Stimulated activated CD4-positive, alpha-beta T cell treated with anti-CD3 and anti-CD28 coated beads, Interleukin-2, amount 100 ng/mL, for 24 hours (primary cell): ENCODE measurements at regions not wholly inside any gene's neighbourhood (a gene's known extent, or its start where the extent isn't known, plus 50 kb on each side); places are given as distances from the start of the nearest gene placed in this dataset.

Experiments
- DNase-seq, 2 donors: peaks; one replicate each; pipeline ENCODE4 v3.0.0-alpha.2; 2020

DNA sequence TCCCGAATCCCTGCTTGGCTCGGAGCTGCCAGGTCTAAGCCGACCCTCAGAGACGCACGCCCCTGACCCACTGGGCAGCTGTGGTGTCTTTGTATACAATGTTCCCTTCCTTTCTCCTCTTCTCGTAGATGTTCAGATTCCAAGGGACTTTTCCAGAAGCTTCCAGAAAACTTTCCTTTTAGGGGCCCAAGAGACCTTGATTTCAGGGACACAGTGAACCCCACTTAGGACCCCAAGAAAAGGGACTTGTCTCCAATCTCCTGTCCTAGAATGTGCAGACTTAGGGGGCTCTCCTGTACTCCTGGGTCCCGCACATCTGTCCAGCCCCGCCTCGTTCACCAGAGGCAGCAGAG lies 103.5 kb downstream of the EDN3 start:
- DNase-seq, result no peak

DNA sequence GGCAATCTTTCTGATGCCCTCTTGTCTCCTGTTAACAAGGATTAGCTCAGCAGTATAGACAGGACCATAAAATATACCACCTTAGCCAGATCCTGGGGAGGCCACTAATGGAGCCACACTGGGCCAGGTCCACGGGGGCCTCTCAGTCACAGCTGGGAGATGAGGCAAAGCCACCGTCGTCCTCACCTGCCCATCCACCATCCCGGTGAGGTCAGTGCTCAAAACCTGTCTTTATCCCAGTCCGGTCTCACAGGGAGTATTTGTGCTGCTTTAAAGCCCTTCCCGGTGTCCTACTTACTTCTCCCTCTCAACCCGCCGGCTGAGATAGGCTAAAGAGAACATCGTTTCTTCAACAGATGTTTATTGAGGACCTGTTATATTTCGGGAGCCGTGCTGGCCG lies 104.3 kb downstream of the EDN3 start:
- no peak for DNase-seq

DNA sequence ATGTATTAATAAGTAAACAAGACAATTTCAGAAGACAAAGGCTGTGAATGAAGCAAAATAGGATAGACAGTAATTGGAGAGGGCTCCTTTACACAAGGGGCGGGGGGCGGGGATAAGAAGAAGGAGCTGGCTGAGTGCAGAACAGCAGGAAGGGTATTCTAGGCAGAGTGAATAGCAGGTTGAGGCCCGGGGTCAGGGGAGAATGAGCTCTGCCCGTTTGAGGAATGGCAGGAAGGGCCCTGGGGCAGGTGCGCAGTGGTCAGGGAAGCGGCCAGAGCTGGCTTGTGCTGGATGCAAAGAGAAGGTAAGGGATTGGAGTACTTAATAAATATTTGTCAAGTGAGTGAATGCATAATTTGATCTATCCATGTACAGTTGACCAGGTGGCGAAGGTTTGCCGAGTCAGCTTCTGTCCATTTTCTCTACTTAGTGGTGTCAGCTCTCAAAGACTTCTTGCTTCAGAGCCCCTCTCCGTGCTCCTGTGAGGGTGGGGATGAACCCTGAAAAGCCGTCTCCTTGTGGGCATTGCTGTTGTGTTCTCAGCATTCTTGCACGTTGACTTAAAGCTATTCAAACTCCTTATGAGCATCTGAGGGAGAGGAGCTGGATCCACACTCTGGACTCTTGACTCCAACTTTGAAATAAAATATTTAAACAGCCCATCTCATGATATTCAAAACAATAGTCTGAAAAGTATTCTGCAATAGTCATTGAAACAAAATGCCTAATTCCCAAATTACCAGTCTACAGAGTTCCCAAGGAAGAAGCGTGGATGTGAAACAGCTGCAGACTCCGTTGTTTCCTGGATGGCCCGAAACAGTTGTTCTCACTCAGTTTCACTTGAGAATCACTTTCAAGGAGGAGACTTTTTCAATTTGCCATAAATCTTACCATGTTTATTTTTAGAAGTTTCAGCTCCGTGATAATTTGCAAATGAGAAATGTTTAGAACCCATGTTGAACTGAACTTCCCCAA lies 105.1 kb downstream of the EDN3 start:
- DNase-seq, result no peak

DNA sequence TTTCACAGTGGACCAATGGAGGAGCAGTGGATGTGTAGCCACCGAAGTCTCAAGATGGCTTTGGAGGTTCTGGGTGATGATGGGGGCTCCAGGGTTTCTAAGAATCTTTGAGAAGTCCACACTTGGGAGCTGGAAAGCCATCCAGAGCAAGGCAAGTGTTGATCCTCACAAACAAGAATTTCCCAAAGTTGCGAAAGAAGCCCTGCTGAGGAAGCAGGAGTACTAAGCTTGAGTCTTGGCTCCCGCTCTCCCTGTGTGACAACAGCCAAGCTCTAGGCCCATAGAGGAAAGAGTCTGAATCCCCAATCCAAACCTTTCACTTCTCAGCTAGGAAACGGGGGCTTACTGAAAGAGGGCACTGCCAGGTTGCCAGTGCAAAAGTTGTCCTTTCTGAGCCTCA lies 106.0 kb downstream of the EDN3 start:
- DNase-seq, result no peak

DNA sequence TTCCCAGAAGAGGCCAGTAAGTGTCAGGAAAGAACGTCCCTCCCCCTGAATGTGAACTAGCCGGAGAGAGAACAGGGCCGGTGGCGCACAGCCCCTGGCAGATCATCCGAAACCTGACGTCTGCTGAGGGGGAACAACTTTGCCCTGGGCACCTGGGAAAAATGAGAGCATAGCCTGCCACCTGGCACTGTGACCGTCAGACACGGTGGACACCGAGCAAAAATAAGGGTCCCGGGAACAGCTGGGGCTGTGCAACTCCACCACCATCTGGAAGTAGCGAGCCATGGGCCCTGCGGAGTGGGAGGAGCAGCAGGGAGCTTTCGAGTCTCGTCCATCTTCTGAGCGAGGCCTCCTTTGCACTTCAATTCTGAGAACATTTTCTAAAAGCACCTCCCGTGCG lies 110.8 kb downstream of the EDN3 start:
- DNase-seq, result no peak

DNA sequence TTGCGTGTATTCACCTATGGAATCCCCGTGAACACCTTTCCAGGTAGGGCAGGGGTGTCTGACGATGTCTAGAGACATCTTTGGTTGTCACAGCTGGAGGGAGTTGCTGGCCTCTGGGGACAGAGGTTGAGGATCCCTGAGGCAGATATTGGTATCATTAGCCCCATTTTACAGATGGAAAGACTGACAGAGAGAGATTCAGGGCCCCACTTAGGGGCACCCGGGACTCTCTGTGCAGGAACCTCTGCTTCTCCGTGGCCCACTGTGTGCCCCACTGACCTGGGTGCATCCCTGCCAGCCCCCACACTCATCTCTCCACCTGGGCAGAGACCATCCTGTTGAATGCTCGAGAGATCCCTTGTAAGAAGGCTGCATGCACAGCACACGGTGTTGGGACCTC lies 111.2 kb downstream of the EDN3 start:
- no peak for DNase-seq

DNA sequence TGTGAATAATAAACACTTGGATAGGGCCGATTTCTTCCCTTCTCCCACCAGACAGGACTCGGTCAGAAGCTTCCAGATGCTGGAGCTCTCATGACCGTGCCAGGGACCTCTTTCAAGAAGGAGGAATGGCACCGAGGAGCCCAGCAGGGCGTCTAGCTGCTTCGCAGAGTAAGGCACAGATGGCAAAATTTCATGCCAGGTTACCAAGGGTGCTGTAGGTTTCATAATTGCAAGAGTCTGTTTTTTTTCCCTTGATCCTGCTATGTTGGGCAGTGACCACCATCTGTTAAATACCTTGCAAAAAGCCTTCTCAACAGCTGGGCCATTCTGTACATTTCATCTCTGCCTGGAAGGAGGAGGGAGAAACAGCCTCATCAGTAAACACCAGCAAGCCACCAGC lies 111.8 kb downstream of the EDN3 start:
- no peak for DNase-seq

DNA sequence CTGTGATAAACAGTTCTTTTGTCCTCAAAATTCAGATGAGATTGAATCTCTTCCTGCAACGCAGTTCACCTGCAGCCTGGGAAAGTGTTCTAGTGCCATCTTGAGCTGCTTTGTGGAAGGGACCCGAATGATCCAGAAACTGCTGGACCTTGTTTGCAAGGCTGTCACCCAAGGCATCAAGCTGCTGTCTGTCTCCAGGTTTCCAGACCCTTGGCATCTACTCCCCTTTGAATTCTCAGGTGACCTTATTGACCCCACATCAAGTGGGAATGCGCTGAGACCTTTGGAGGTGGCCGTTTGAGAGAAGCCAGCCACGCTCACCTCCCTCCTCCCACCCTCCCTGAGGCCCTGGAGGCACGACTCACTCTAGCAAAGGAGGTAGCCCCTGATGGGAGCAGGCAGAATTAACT lies 112.5 kb downstream of the EDN3 start:
- no peak for DNase-seq

DNA sequence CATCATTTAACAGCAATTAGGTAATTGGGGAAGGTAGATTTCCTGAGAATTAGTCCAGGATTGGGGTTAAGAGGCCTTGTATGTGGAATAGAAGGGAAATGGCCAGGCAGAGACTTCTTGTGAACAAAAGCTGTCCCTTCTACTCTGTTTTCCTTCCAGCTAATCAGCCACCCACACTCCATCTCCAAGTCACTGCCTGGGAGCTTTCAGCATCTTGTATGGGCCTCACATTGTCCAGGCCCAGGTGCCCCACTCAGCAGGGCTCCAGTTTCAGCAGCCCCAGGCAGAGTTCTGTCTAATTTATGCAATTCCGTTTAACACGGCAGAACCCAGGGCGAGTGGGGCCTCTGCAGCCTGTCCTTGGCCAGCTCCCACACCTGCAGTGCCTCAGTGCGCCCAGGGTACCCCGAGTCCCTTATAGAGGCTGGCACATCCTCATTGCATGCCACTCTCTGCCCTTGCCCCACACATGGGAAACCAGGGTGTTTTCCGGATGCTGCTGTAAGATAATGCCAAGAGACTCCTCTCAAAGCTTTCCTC lies 113.0 kb downstream of the EDN3 start:
- no peak for DNase-seq

DNA sequence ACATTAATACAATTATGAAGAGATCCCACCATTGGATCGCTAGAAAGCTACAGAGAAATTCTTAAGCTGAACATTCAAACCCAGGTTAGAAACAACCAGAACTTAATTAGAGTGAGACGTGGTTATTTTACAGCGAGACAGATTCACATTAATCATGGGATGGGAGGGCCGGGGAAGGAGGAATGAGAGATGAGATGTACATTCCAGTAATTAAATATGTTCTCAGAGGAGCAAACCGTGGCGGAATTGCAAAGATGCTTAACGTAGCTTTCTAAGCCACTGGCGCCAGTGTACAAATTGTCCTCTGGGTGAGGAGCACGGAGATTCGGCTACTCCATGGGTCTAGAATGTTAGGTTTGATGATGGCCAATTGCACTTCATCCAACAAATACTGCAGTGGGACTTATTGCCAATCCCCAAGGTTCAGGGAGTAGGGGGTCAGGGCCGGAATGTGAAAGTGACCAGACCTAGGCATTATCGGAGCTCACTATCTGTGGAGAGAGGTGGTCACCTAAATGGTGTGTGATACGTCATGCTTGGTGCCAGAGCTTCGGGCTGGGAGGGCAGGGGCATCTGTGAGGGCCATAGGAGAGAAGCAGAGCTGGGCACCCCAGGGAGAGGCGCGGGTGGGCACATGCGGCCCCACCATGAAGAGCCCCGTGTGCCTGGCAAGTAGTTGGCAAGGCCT lies 114.7 kb downstream of the EDN3 start:
- DNase-seq, result no peak

DNA sequence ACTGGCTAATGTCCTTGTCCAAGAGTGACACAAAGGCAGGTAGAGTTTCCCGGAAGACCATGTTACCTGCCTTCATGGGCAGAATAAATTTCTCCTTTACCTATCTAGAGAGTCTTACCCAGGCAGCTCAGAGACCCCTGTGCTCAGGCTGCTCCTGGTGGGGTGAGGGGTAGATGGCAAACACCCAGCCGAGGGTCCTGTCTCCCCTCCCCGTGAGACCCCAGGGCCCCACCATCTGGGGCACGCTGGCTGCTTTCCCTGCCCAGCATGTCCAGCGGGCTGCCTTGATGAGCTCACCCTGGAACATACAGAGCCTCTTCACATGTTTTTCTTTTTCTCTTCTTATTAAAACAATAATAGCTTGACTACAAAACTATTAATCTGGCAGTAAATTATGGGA lies 116.5 kb downstream of the EDN3 start:
- DNase-seq, result no peak

DNA sequence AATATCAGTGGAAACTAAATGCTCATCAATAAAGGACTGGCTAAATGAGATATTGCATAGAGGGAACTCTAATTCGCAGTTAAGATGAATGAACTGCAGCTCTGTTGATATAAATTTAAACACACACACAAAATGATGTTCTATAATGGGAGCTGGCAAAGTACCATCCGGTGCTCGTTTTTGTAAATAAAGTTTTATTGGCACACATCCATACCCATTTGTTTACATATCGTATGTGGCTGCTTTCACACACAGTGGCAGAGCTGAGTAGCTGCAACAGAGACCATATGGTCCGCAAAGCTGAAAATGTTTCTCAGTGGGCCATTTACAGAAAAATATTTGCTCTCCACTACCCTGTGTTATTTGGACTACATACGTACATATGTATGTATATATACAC lies 120.7 kb downstream of the EDN3 start:
- DNase-seq, result no peak

DNA sequence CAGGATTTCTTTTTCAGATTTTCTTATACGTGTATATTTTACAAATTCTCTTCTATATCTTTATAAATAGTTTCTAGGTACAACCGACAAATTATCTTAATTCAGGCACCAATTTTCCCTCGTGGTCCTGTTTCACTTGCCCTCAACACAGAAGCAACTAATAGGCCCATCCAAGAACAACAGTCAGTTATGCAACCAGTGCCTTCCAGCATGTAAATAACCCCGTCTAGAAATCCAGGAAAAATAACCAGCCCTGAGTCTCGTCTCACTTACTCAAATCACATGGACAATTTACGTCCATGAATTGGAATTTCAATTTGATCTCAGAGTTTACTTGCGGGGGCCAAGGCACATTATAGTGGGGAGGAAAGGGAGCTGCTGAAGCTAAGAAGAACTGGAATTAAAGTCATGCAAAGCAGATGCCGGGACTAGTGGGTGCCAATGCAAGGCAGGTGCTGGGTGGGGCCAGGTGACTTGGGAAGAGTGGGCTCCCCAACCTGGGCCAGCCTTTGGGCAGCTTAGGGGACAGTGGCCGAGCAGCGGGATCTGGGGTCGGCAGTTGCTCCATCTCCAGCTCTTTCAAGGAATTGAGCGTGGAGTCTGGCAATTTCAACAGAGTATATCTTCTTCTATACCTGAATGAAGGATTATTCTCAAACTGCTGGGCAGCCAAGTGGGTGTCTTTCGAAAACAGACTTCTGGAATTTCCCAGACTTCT lies 121.7 kb downstream of the EDN3 start:
- DNase-seq, result no peak

DNA sequence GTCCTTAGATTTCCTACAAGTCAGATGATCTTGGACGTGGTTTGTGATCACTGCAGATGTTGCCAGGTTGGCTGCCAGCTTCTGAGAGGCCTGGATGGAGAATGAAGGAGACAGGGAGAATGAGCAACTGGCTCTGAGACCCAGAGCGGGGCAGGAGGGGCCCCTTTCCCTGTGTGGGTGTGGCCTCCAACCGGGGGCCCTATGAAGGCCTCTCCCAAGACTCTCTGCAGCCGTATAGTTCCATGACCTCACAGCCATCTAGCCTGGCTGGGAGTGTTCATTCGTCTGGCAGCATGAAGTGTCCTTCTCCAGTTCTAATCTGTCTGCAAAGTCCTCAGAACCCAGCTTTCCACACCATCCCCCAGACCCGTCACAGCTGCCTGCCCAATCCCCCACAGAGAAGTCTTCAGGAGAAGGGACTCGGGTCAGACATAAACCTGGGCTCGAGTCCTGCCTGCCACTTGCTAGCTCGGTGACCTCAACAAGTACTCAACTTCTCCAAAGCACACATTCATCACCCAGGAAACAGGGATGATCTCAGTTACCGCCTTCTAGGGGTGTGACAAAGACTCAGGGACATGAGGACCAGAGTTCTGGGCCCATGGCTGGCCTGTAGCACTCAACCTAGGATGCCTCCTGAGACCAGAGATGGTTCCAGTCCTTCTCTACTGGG lies 122.6 kb downstream of the EDN3 start:
- no peak for DNase-seq

DNA sequence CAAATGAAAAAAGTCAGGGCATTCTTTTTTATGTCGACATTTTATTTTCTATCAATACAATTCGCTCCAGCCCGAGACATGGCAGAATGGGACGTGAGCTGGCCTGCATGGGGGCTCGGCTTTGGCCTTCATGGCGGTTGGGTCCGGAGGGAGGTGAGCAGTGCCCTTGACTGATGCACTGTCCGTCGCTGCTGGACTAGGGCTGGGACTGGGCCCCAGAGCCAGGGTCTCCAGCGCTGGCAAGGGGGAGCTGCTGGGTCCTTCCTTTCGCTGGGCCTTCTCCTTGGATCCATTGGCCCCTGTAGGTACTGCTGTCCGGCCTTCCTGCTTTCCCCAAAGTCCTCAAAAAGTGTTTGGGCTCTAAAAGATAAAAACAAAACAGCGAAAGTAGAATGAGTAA lies 124.6 kb downstream of the EDN3 start:
- no peak for DNase-seq

DNA sequence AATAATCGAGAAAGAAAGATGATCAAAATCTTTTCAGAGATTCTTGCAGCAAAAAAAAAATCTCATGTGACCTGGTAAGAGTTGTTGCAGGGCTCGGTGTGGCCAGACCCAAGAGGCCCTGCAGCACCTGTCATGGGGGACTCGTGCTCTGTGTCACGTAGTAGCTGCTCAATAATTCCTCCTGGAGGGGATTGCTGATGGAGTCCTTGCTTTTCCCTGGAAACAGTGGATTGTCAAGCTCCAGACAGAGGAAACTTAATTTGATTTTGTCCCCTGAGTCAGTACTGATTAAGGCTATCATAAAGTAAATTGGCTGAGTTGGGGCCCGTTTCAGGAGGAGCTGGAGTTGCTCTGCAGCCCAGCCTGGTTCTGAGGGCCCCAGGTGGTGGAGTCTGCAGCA lies 125.2 kb downstream of the EDN3 start:
- no peak for DNase-seq

DNA sequence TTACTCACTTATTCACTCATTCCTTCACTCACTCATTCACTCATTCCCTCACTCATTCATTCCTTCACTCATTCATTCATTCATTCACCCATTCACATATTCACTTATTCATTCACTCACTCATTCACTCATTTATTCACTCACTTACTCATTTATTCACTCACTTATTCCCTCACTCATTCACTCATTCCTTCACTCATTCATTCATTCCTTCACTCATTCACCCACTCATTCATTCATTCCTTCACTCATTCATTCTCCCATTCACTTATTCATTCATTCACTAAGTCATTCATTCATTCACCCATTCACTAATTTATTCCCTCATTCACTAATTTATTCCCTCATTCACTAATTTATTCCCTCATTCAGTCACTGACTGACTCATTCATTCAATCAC lies 127.6 kb downstream of the EDN3 start:
- no peak for DNase-seq

DNA sequence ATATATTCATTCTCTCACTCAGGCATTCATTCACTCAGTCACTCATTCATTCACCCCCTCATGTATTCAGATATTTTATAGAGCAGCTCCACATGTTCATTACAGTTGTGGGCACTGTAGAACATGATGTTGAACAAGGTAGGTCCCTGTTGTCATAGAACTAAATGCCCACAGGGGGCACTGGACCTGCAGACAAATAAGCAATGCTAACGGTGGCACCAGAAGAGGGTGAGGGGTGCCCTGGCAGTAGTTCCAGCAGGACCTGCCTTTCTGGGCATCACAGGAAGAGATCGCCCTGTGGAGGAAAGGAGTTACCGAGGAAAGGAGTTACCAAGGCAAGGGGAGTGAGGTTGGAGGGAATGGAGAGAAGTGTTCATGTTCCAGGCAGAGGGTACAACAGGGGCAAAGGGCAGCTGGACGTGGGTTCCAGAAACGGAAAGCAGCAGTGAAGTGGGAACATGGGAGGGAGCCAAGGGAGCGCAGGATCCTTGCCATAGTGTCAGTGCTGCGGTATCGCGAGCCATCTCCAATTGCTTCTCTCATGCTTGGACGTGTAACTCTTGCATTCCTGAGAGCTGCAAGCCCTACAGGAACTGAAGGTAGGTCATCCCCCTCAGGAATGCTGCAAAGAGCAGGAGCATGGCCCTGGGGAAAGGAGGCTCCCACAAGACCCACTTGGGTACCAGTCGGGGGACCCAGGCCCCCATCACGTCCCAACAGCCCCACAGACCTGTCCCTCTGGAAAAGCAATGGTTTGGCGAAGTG lies 128.2 kb downstream of the EDN3 start:
- no peak for DNase-seq

DNA sequence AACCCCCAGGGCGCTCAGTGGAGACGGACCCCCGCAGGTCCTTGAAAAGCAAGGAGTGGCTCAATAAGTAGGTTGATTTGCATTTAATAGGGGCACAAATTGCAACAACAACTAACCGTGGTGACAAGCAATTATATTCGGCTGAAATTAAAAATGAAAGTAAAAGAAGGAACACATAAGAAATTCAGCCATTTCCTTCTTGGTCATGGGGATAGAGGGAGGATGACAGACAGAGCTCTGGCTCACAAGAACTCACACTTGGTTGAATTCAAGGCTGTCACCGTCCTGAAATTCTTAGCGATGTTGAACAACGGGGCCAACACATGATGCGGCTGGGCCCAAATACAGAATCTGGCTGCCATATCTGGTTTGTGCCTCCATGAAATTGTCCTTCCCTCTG lies 129.0 kb downstream of the EDN3 start:
- DNase-seq, result no peak

DNA sequence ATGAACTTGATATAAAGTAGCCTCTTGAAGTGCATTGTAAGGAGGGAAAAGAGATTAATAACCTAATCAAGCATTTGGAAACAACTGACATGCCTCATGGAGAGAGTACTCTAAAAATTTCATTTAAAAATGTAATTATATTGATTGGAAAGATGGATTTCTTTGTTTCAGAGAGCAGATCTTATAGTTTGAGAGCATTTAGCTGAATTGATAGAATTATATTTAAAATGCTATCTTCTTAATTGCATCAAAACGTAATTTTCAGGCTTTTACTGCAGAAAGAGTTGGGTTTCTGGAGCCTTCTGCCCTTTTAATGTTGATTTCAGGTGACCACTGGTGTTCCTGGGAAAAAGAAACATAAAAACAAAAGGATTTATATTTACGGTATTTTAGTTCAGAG lies 130.6 kb downstream of the EDN3 start:
- no peak for DNase-seq

DNA sequence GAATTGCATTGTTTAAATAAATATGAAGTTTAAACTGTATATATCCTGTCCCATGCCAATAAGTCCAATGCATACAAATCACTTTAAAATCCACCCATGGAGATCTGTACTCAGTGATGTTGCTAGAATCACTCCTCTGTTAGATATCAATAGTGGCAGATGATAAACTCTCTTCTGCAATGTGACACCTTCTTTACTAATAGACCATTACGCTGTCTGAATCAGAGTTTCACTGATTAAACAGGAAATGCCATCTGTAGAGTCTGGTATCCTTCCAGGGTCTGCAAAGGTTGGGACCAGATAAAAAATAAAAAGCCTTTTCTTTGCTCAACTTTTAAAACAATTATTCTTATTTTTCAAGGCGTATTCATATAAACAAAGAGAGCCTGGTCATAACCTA lies 134.5 kb downstream of the EDN3 start:
- DNase-seq, result no peak

DNA sequence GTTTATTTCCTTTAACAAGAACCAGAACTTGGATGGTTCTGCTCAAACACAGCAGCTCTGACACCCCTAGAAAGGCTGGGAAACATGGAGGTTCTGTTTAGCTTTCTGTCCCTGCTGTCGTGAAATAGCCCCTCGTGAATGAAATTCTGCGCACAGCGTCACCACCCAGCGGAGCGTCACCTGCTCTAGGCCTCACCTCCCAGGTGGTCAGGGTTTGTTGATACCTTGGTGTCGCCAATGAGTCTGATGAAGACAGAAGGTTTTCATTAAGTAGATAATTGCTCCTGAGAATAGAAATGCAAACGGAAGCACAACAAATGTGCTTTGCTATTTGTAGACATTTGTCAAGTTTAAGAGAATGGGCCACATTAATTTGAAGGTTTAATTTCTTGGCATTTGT lies 135.1 kb downstream of the EDN3 start:
- no peak for DNase-seq
